Small intestine (tissue), 7 donors: ENCODE measurements at regions not wholly inside any gene's neighbourhood (a gene's known extent, or its start where the extent isn't known, plus 50 kb on each side); places are given as distances from the start of the nearest gene placed in this dataset.
A peak's percentile ranks its signal among the peaks of the same experiment; 100 is the strongest.

Source experiments
- DNase-seq, 2 donors: peaks; one replicate each; pipeline versions ENCODE4 v3.0.0 to v3.0.0-alpha.2; 2013
- FAIRE-seq: peaks from 2 replicates; lab custom pipeline; 2012; peaks lifted over from hg19 to GRCh38; lab: Jason Lieb, UNC
- H3K27ac ChIP-seq, 3 donors: one replicate each; pipeline ENCODE4 v1.5.1; 2013; ENCODE audit warnings: low read length in 2 of 3, mild to moderate bottlenecking in 2 of 3, control low read depth in 1 of 3, inconsistent platforms in 1 of 3, low read depth in 1 of 3, moderate library complexity in 1 of 3
- H3K27me3 ChIP-seq, 3 donors: one replicate each; pipeline ENCODE4 v1.6.1; 2013; ENCODE audit warnings: low read length in 3 of 3, inconsistent platforms in 1 of 3; ENCODE audit not compliant: control insufficient read depth in 3 of 3, insufficient read depth in 3 of 3
- H3K36me3 ChIP-seq, 3 donors: one replicate each; pipeline ENCODE4 v1.6.1; 2013; ENCODE audit warnings: low read length in 3 of 3, inconsistent platforms in 1 of 3, low read depth in 1 of 3, mild to moderate bottlenecking in 1 of 3, moderate library complexity in 1 of 3; ENCODE audit not compliant: control insufficient read depth in 3 of 3, insufficient read depth in 2 of 3
- H3K4me1 ChIP-seq, 3 donors: one replicate each; pipeline ENCODE4 v1.6.1; 2013; ENCODE audit warnings: low read length in 2 of 3, inconsistent platforms in 1 of 3, low read depth in 1 of 3, mild to moderate bottlenecking in 1 of 3, moderate library complexity in 1 of 3; ENCODE audit not compliant: control insufficient read depth in 3 of 3, insufficient read depth in 2 of 3
- H3K4me3 ChIP-seq, 3 donors: one replicate each; pipeline ENCODE4 v1.5.1; 2013; ENCODE audit warnings: low read length in 3 of 3, control low read depth in 1 of 3, inconsistent platforms in 1 of 3, low read depth in 1 of 3, mild to moderate bottlenecking in 1 of 3, moderate library complexity in 1 of 3
- H3K9me3 ChIP-seq, 2 donors: one replicate each; pipeline ENCODE4 v1.6.1; 2013; ENCODE audit warnings: low read depth in 1 of 2, low read length in 1 of 2; ENCODE audit not compliant: control insufficient read depth in 2 of 2, insufficient read depth in 1 of 2
- WGBS, 3 donors: extraction: QIAGEN DNeasy Blood & Tissue Kit; methylation state at CpG; one replicate each; pipeline ENCODE4 v1.1.7; 2013; 5-methylcytosine and 5-hydroxymethylcytosine counted together
- donor health status: healthy with polysubstance abuse.
- donor health status: control.
- donor health status: control.
- donor health status: Bipolar disorder and iron deficiency.
- donor health status: healthy.

DNA sequence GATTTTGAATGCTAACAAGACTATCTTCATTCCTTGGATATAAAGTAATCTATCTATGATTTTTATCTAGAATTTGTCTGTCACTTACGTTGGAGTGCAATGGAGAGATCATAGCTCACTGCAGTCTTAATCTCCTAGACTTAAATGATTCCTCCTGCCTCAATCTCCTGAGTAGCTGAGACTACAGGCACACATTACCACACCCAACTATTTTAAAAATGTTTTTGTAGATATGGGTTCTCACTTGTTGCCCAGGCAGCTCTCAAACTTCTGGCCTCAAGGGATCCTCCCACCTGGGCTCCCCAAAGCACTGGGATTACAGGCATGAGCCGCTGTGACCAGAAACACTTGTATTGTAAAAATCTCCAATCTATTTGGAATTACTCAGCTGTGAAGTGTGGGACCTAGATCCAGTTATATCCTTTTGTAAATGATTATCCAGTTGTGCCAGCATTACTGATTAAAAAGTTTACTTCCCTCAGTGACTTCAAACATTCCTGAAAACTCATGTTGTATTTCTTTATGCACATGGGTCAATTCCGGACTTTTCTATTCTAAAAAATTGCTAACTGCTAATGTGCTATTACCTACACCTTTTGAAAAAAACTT is 1793.8 kb upstream of the WWC1 start:
- no peaks in the 10 kb centered on the region for H3K36me3 ChIP-seq
- H3K27me3 ChIP-seq, result no peaks in the 10 kb centered on the region
- no peaks in the 10 kb centered on the region for H3K4me1 ChIP-seq
- FAIRE-seq (no peak), DNase-seq (no peak)
- H3K9me3 ChIP-seq, result no peaks in the 10 kb centered on the region
- no peak overlapping the region for H3K4me3 ChIP-seq
- no peak overlapping the region for H3K27ac ChIP-seq
- WGBS, 3 donors, result 20 to 50% (median 29%) methylated on average over 3 of the region's 3 CpGs

DNA sequence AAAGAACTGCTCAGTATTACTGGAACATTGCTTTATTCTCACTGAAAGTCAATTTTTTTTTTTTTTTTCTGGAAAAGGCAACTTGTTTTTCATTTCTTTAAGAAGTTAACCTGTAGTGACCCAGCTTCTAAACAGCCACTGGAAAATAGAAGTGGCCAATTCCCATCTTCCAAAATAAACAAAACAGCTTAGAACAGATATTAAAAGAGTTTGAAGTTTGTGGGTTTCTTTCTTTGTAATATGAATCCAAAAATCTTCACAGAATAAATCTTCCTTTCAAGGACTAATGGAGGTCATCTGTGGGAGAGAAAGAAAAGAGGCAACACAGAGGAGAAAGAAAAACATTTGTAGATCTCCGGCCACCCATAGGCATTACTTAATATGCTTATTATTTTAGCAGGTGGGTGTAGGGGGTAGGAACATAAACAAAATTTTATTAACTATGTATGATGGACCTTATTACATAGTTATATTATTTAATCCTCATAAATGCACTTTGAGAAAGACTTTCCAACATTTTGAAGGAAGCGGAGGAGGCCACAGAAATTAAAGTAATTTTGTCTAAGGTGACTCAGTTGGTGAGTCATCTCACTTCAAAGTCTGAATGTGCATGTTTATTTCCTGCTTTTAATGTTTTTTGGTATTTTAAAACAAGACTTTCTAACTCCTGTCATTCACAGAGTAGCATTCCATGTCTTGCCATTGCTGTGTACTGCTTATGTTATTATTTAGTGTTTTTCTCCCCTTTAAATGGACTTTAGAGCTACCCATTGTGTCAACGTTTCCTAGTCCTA is 1791.8 kb upstream of the WWC1 start:
- Histone ChIP-seq H3K36me3 (no peaks in the 10 kb centered on the region), H3K4me1 (no peaks in the 10 kb centered on the region), H3K27ac (no peak overlapping the region), H3K4me3 (no peak overlapping the region), H3K9me3 (no peaks in the 10 kb centered on the region), H3K27me3 (no peaks in the 10 kb centered on the region)
- DNase-seq (no peak), FAIRE-seq (no peak)
- WGBS, 3 donors, result 76 to 85% (median 79%) methylated on average over 3 of the region's 3 CpGs

DNA sequence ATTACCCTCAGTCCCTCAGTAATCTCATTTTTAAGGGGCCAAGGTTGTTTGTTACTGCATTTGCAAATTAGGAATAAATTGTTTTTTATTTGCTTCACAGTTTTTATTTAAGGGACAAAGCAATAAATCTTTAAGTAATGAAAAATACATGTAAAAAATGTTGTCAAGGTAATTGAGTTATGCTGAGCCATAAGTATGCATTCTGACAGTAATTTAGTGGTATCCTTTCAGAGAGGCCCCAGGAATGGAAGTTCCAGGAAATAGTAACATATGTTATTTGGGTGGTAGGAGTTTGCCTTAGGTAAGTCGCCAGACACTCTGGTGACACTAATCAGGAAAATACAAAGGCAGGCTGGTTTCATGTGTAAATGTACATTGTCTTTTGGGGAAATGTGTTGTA is 1787.9 kb upstream of the WWC1 start:
- DNase-seq (no peak), FAIRE-seq (no peak)
- no peaks in the 10 kb centered on the region for H3K36me3 ChIP-seq
- no peaks in the 10 kb centered on the region for H3K27me3 ChIP-seq
- no peak overlapping the region for H3K4me3 ChIP-seq
- H3K9me3 ChIP-seq, result no peaks in the 10 kb centered on the region
- no peaks in the 10 kb centered on the region for H3K4me1 ChIP-seq
- WGBS, 3 donors, result 74 to 92% (median 85%) methylated on average over 1 of the region's 1 CpG
- H3K27ac ChIP-seq, result no peak overlapping the region

DNA sequence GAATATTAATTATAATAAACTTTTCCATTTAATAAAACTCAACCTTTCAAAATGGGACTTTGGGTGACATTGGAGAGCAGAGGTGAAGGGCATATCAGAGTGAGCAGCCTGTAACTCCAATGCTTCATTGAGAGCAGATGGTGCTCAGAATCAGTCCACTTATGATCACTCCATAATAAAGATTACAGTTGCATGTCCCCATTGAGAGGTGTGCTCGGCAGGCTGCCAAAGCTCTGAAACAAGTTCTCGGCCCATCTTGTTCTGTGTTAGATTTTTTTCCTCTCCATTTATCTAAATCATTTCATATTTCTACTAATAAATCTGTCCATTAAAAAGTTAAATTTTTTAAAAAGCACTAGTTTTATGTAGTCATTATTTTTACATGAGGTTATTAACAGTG is 1786.4 kb upstream of the WWC1 start:
- no peak overlapping the region for H3K27ac ChIP-seq
- no peaks in the 10 kb centered on the region for H3K9me3 ChIP-seq
- no peak overlapping the region for H3K4me3 ChIP-seq
- DNase-seq (no peak), FAIRE-seq (no peak)
- H3K27me3 ChIP-seq, result no peaks in the 10 kb centered on the region
- H3K36me3 ChIP-seq, result no peaks in the 10 kb centered on the region
- H3K4me1 ChIP-seq, result no peaks in the 10 kb centered on the region
- 54 to 79% (median 62%) methylated on average over 2 of the region's 2 CpGs for WGBS, 3 donors

DNA sequence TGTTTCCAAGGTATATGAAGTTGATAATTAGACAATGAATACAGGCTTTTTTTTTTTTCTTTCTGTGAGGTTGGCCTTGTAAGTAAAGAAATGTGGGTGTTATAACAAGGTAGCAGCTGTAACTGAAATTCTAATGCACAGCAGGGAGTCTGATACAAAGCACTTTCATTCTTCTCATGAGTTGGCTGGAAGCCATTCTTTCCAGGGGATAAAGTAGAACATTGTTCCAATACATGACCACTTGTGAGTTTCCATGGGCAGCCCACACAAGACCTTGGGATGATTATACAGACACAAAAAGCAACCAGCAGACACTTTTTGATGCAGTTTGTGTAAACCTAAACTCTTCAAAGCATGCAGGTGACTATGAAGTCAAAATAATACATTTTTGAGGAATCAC is 1785.9 kb upstream of the WWC1 start:
- DNase-seq (no peak), FAIRE-seq (no peak)
- Histone ChIP-seq H3K36me3 (no peaks in the 10 kb centered on the region), H3K27ac (no peak overlapping the region), H3K9me3 (no peaks in the 10 kb centered on the region), H3K27me3 (no peaks in the 10 kb centered on the region), H3K4me3 (no peak overlapping the region), H3K4me1 (no peaks in the 10 kb centered on the region)

DNA sequence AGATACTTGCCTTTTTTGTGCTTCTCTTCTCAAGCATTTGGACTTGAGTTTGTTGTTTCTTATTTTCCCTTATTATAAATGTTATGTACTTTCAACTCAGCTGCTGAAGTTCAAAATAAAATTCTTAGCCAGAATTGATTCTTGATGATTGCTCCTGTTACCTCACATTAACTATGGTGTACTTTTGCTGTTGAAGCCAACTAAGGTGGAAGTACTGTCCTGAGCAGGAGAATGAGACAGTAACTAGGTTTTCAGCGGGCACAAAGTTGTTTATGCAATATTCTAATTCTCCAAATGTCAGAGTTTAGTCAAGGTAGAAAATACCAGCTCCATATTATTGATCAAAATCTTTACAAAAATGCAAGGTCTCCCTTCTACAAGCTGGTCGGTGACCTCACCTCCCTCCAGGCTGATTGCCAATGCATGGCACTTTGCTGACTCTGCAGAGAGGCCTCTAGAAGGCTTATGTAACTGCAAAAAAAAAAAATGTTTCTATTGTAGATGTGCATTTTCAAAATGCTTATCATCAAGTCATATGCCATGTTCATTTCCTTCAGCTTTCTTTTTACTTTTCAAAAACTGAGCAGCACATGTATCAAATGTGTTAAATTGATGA is 1783.5 kb upstream of the WWC1 start:
- FAIRE-seq (no peak), DNase-seq (no peak)
- H3K4me3 ChIP-seq, result no peak overlapping the region
- WGBS, 3 donors, result 62 to 73% (median 71%) methylated on average over 2 of the region's 2 CpGs
- H3K27ac ChIP-seq, result no peak overlapping the region
- H3K36me3 ChIP-seq, result no peaks in the 10 kb centered on the region
- H3K9me3 ChIP-seq, result no peaks in the 10 kb centered on the region
- H3K4me1 ChIP-seq, result no peaks in the 10 kb centered on the region
- no peaks in the 10 kb centered on the region for H3K27me3 ChIP-seq

DNA sequence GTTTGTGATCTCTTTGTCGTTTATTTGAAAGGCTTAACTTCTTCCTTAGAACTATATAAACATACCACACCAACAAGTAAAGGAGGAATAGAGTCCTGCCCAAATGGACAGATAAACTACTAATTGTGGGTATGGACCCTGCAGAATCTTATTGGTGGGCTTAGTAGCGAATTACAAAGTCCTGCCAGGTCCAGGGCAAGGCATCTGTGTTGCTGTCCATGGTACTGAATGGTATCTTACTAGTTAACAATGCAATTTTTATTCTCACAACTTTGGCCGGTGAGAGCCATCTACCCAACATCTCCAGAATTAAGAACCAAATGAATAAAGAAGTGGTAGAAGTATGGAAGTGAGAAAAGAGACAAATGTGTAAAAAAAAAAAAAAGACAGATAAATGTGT is 1782.4 kb upstream of the WWC1 start:
- DNase-seq, result peak in 1 of 2 donors; percentile 33
- H3K4me1 ChIP-seq, result no peaks in the 10 kb centered on the region
- no peak overlapping the region for H3K27ac ChIP-seq
- no peak overlapping the region for H3K4me3 ChIP-seq
- FAIRE-seq, result no peak
- WGBS, 3 donors, result 53 to 58% (median 58%) methylated on average over 3 of the region's 3 CpGs
- H3K36me3 ChIP-seq, result no peaks in the 10 kb centered on the region
- H3K9me3 ChIP-seq, result no peaks in the 10 kb centered on the region
- no peaks in the 10 kb centered on the region for H3K27me3 ChIP-seq

DNA sequence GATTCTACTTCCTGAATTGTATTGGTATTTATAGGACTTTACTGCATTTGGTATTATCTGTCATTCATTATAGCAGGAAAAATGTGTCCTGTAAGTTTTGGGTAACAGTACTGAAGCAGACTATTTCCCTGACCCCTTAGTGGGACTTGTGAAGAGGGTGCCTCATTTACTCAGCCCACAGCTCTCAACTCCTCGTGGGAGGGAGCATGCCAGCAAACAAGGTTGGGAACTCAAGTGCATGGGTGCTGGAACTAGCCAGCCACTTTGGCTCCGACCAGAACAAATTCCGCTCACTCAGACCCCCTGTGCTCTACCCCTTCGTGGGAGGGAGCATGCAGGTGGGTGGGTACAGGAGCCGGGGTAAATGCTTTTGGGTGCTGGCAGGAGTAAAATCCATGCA is 1773.5 kb upstream of the WWC1 start:
- DNase-seq (peak in 1 of 2 donors; percentile 2), FAIRE-seq (no peak)
- H3K27me3 ChIP-seq, result no peaks in the 10 kb centered on the region
- no peak overlapping the region for H3K27ac ChIP-seq
- 58 to 75% (median 64%) methylated on average over 5 of the region's 5 CpGs for WGBS, 3 donors
- peaks cover 0 to 9% (median 0%) of the 10 kb centered on the region in 3 donors for H3K4me1 ChIP-seq
- H3K4me3 ChIP-seq, result no peak overlapping the region
- no peaks in the 10 kb centered on the region for H3K36me3 ChIP-seq
- no peaks in the 10 kb centered on the region for H3K9me3 ChIP-seq
